AG09309 (cell line): ENCODE measurements at regions not wholly inside any gene's neighbourhood (a gene's known extent, or its start where the extent isn't known, plus 50 kb on each side); places are given as distances from the start of the nearest gene placed in this dataset.
"Not testable (repeated sequence)": the region's sequence is repeated elsewhere in the genome, so short reads cannot be mapped to it uniquely, and the experiment has no call there.

ENCODE experiments used
- DNase-seq: peaks from one replicate; pipeline ENCODE4 v3.0.0-alpha.2; 2010; ENCODE audit warnings: low read depth
- H3K4me3 ChIP-seq: 2 replicates; pipeline ENCODE4 v1.5.1; 2011; ENCODE audit warnings: mild to moderate bottlenecking, low read depth, low read length, moderate library complexity; ENCODE audit not compliant: control insufficient read depth
- TF ChIP-seq, protein P1 (sequence below): IDR thresholded peaks from 2 replicates; pipeline ENCODE4 v1.5.1; 2011; ENCODE audit warnings: mild to moderate bottlenecking, low read depth, low read length, inconsistent platforms; ENCODE audit not compliant: insufficient read depth, control insufficient read depth; ENCODE audit errors: missing control alignments

DNA sequence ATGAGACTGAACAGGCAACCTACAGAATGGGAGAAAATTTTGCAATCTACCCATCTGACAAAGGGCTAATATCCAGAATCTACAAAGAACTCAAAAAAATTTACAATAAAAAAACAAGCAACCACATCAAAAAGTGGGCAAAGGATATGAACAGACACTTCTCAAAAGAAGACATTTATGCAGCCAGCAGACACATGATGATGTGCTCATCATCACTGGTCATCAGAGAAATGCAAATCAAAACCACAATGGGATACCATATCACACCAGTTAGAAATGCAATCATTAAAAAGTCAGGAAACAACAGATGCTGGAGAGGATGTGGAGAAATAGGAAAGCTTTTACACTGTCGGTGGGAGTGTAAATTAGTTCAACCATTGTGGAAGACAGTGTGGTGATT, 51.7 kb upstream of the PAXBP1 start:
- DNase-seq, H3K4me3 ChIP-seq: not testable (repeated sequence)

GRCh38 chr21:32824950-32825349, 53.4 kb upstream of the PAXBP1 start:
- no peak for DNase-seq
- no peak overlapping the region for H3K4me3 ChIP-seq
- TF ChIP-seq, protein P1, sequence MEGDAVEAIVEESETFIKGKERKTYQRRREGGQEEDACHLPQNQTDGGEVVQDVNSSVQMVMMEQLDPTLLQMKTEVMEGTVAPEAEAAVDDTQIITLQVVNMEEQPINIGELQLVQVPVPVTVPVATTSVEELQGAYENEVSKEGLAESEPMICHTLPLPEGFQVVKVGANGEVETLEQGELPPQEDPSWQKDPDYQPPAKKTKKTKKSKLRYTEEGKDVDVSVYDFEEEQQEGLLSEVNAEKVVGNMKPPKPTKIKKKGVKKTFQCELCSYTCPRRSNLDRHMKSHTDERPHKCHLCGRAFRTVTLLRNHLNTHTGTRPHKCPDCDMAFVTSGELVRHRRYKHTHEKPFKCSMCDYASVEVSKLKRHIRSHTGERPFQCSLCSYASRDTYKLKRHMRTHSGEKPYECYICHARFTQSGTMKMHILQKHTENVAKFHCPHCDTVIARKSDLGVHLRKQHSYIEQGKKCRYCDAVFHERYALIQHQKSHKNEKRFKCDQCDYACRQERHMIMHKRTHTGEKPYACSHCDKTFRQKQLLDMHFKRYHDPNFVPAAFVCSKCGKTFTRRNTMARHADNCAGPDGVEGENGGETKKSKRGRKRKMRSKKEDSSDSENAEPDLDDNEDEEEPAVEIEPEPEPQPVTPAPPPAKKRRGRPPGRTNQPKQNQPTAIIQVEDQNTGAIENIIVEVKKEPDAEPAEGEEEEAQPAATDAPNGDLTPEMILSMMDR = no peak

DNA sequence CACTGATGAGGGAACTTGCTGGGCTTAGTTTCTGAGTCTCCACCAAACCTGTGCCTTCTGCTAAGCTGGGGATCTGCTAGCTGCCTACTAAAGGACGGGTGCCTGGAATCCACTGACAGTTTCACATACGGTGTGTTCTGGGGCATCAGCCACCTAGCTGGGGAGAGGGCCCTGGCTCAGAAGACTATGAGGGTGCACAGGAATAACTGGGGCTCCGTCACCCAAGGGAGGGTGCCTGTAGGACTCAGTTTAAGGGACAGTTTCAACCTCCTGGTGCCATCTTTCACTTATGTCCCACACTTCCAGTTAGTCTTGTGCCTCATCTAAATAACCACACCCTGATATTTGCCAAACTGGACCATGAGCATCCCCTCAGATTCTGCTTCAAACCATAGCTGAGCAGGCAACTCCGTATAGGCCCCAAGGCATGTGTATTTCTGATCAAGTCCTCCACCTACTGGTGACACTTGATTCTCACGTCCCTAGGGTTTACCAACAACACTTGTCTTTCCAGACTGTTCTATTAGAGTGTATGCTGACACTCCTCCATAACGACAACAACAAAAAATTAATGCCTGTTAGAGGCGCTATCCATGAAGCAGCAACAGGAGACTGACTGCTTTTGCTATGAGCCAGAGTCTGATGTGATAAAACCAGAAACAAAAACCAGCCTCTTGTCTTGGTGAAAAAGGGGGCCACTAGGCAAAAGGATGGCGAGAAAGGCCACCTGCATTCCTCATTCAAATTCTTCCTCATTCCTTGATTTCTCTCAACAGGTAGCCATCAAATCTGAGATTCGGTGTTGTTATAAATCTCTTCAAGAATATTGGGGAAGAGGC, 55.0 kb upstream of the PAXBP1 start:
- DNase-seq = no peak
- TF ChIP-seq, protein P1 = peak; percentile 67
- no peak overlapping the region for H3K4me3 ChIP-seq

- no peak overlapping the region for H3K4me3 ChIP-seq
- TF ChIP-seq, protein P1 = no peak
- no peak for DNase-seq
Measured at GRCh38 chr21:32828908-32829307, 57.4 kb upstream of the PAXBP1 start.

- no peak overlapping the region for H3K4me3 ChIP-seq
- no peak for DNase-seq
- TF ChIP-seq, protein P1 = no peak
Measured at GRCh38 chr21:32829504-32829903, 57.9 kb upstream of the PAXBP1 start.

DNA sequence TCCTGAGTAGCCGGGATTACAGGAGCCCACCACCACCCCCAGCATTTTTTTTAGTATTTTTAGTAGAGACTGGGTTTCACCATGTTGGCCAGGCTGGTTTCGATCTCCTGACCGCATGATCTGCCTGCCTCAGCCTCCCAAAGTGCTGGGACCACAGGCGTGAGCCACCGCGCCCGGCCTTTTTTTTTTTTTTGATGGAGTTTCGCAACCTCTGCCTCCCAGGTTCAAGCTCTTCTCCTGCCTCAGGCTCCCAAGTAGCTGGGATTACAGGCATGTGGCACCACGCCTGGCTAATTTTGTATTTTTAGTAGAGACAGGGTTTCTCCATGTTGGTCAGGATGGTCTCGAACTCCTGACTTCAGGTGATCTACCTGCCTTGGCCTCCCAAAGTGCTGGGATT, 60.2 kb upstream of the PAXBP1 start:
- not testable (repeated sequence) for H3K4me3 ChIP-seq, DNase-seq

GRCh38 chr21:32834211-32834915, 62.8 kb upstream of the PAXBP1 start:
- no peak for DNase-seq
- TF ChIP-seq, protein P1 = no peak

More at GRCh38 chr21:32834211-32834915, 62.8 kb upstream of the PAXBP1 start:
- H3K4me3 ChIP-seq = no peak overlapping the region
